Islet precursor cell (in vitro differentiated cells): ENCODE measurements at regions not wholly inside any gene's neighbourhood (a gene's known extent, or its start where the extent isn't known, plus 50 kb on each side); places are given as distances from the start of the nearest gene placed in this dataset.

ENCODE experiments used
- DNase-seq: peaks from one replicate; pipeline ENCODE4 v3.0.0-alpha.2; 2018

GRCh38 chr15:36313736-36314280 is 265.6 kb upstream of the CDIN1 start:
- DNase-seq, result no peak

DNA sequence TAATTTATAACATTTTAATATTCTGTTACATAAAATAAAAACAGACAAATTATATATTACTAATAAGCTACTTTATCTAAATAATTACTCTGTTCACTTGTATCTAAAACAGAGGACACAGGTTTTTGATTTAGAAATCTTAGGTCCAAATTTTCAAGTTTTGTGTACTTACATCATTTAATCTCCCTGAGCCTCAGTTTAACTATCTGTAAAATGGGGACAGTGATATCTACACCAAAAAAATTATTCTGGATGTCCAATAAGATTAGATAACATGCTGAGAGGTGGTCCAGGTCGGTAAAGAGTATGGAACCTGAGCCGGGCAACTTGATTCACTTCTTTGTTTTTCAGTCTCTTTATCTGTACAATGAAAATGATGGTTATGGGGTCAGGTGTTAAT is 263.8 kb upstream of the CDIN1 start:
- DNase-seq, result no peak

DNA sequence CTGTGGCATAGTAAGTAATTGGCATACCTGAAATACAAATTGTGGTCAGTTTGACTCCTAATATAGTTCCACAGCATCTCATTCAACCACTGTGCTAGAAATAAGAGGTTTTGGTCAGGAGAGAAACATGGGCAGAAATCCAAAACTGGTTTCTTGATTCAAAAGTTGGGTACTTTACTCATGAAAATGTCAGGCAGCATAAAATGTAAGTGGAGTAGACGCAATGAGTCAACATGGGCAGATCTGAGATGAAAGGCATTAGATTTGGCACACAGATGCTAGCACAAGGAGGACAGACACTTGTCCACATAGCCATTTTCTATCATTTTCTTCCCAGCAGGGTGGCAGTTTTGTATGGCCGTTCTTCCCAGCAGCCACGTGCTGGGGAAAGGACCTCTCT is 255.8 kb upstream of the CDIN1 start:
- DNase-seq, result no peak

DNA sequence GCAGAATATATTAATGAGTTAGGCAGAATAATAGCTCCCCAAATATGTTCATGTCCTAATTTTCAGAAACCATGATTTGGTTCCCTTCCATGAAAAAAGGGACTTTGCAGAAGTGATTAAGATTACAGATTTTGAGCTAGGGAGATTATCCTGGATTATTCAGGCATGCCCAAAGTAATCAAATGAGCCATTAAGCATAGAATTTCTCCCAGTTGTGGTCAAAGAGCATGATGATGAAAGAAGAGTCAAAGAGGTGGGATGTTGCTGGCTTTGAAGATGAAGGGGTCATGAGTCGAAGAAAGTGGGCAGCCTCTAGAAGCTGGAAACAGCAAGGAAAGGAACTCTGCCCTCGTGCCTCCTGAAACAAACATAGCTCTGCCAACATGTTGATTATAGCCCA is 254.2 kb upstream of the CDIN1 start:
- DNase-seq, result no peak

GRCh38 chr15:36329592-36329991 is 249.8 kb upstream of the CDIN1 start:
- DNase-seq, result no peak

DNA sequence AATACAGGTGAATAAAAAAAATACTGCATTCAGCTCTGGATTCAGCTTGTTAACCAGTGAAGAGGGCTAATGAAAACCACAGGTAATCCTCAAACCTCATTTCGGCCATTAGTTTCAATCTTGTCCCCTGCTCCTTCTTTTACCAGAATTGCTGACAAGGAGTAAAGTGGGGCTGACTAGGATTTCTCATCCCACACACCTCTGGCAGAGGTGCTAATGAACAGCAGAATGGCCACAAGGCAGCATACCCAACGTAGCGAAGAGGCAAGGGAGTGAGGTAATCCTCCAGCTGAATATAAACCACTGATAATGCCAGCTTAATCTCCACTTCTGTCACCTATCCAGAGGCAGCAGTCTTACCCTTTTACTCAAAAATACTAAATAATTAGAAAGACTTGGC is 248.8 kb upstream of the CDIN1 start:
- DNase-seq, result no peak

GRCh38 chr15:36331531-36332275 is 247.7 kb upstream of the CDIN1 start:
- no peak for DNase-seq

DNA sequence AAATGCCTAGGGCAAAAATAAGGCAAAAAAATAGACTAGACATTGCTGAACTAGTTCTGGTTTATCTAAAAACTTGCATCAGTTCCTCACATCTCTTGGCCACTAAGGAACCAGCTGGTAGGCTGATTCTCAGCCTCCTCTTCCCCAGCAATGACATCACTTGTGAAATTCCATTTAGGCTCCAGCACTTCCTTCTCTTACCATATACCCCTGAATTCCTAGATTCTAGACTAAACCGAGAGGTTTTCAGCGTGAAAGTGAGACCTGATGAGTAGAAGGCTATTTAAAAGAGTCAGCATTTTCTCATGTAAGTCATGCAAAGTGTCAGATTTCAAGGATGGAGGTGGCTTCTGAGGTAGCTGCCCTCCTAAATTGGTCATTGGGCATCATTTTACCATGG is 247.1 kb upstream of the CDIN1 start:
- DNase-seq, result no peak

DNA sequence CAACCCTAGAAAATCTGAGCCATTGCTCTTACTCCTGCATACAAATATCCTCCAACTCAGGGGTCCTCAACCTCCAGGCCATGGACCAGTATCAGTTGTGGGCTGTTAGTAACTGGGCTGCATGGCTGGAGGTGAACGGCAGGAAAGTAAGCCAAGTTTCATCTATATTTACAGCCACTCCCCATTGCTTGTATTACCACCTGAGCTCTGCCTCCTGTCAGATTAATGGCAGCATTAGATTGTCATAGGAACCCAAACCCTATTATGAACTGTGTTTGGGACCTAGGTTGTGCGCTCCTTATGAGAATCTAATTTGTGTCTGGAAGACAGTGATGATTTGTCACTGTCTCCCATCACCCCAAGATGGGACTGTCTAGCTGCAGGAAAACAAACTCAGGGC is 246.5 kb upstream of the CDIN1 start:
- DNase-seq, result no peak

- peak; percentile 81 for DNase-seq
Observed at GRCh38 chr15:36334059-36334458, 245.4 kb upstream of the CDIN1 start.

DNA sequence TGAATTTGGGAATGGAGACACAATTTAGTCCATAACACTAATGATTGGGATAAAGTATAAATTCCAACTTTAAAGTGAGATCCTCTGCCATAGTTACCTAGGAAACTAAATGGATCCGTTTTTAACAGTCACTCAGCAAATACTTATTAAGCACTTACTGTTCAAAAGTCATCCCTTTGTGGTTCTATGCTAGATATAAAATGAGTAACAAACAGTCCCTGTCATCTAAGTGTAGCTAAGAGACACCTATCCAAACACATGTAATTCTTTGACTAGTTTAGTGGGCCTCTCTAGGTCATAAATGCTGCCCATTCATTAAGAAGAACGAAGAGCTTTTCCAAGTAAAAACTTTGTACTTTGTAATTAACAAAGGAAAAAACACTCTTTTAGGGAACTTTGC is 244.2 kb upstream of the CDIN1 start:
- DNase-seq, result no peak

DNA sequence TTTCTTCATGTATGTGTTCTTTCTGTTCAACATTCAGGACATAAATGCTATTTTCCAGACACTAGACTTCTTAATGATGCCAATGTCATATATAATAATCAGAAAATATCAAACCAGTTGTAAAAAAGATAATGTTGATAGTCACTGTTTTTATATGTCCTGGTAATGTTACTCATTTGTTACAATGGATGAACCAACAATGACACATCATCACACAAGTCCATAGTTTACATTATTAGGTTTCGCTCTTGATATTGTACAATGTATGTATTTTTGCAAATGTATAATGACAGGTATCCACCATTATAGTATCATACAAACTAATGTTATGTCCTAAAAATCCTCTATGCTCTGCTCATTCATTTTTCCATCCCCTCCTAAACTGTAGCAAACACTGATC is 243.8 kb upstream of the CDIN1 start:
- no peak for DNase-seq

DNA sequence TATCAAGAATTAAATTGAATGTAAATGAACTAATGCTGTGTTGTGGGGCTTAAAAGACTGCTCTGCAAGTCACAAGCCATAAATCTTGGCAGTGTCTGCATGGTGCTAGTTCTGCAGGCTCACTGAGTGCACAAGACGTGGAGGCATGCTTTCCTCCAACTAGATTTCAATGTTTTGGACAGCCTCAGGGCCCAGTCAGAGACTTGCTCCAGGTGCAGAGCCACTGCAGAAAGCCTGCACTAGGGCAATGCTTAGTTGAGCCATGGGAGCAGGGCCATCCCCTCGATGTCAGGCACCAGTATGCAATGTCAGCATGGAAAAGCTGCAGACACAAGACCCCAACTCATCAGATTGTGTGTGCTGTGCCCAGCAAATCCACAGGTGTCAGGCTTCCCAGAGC is 234.5 kb upstream of the CDIN1 start:
- DNase-seq, result peak; percentile 70

DNA sequence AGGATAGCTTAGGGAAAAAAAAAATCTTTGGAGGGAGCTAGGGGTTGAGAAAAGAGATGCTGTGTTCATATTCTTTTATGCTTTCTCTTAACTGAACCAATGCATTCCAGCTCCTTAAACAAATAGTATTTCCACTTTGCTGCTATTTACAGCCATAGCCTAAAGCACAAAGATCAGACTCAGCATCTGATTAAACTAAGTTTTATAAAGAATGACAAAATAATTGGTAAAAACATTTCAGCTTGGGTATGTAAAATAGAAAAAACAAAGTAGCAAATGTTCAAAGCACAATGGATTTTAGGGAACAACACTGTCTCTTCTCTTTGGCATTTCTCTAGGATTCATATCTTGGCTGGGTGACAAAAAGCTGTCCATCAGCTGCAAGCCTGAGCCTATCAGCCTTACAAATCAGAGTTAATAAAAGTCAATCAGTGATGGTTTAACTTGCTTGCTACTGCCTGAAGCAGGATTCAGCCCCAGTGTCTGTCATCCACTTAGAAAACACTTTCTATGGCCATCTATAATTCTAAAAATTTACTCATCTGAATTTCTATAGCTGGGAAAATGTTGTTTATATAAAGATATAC is 232.1 kb upstream of the CDIN1 start:
- DNase-seq, result no peak

GRCh38 chr15:36356466-36356865 is 223.0 kb upstream of the CDIN1 start:
- no peak for DNase-seq

- no peak for DNase-seq
Observed at GRCh38 chr15:36356978-36357601, 222.3 kb upstream of the CDIN1 start.

- no peak for DNase-seq
Observed at GRCh38 chr15:36358094-36358493, 221.3 kb upstream of the CDIN1 start.

- no peak for DNase-seq
Observed at GRCh38 chr15:36358523-36358922, 220.9 kb upstream of the CDIN1 start.

GRCh38 chr15:36359286-36359685 is 220.1 kb upstream of the CDIN1 start:
- no peak for DNase-seq

GRCh38 chr15:36361351-36361870 is 218.0 kb upstream of the CDIN1 start:
- DNase-seq, result no peak

DNA sequence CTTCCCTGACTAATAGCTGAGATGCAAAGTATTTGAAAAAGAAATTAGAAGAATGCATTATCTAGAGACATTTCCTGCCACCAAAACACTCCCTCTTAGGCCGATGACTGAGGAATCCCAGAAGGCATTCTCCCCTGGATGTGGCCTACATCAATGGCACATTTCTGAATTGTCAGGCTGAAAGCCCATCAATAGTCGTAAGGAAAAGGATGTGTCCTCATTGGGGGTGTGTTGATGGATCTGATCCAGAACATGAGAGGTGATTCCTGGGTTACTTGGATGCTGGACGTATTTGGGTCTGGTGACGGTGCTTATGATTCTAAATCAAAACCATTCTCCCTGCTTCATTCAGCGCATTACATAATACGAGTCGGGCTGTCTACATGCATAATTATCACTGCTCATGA is 216.9 kb upstream of the CDIN1 start:
- DNase-seq, result peak; percentile 79

DNA sequence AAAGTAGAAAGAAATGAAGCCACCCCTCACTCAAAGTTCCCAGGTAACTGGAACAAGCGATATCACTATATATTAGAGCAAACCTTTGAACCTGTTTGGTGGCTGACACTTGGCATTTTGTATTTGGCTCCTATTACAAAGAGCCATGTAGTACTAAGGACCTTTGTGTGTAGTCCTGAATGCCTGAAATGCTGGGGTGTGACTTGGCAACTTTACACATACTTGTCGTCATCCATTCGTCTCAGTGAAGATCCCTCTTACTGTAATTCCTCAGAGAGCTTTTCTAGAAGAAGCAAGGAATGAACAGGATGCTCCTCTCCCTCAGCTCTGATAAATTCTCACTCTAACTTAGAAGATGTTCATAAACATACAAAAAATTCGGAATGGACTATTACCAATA is 216.1 kb upstream of the CDIN1 start:
- DNase-seq, result no peak

- DNase-seq, result no peak
Observed at GRCh38 chr15:36364377-36364776, 215.0 kb upstream of the CDIN1 start.

- no peak for DNase-seq
Observed at GRCh38 chr15:36365963-36366362, 213.5 kb upstream of the CDIN1 start.
